Naive thymus-derived CD4-positive, alpha-beta T cell (primary cell): ENCODE measurements at regions not wholly inside any gene's neighbourhood (a gene's known extent, or its start where the extent isn't known, plus 50 kb on each side); places are given as distances from the start of the nearest gene placed in this dataset.
"Not testable (repeated sequence)": the region's sequence is repeated elsewhere in the genome, so short reads cannot be mapped to it uniquely, and the experiment has no call there.

Experiments used
- ATAC-seq: fragments of 150-1000 bp; cut with Tn5 transposase; 2 replicates; pipeline ENCODE4 v1.10.0; 2021; ENCODE audit warnings: mild to moderate bottlenecking, moderate library complexity
- CTCF ChIA-PET: fragments of 350-600 bp; sonication (Branson Sonifier 250); formaldehyde crosslinking; loops from one replicate; lab custom pipeline; 2021; ENCODE audit warnings: antibody characterized with exemption; lab: Charles Lee
- POLR2A ChIA-PET: fragments of 350-600 bp; sonication (Branson Sonifier 250); formaldehyde crosslinking; loops from one replicate; lab custom pipeline; 2021; ENCODE audit warnings: antibody characterized with exemption, inconsistent platforms; lab: Charles Lee
- DNase-seq, 9 donors: peaks; one replicate each; pipeline versions ENCODE4 v3.0.0 to v3.0.0-alpha.2; 2020 to 2022; ENCODE audit warnings: mixed read lengths in 1 of 9
- H3K27ac ChIP-seq: one replicate; pipeline ENCODE4 v1.7.0; 2013; ENCODE audit warnings: mild to moderate bottlenecking, low read depth, low read length, moderate library complexity
- H3K27me3 ChIP-seq, 2 donors: one replicate each; pipeline ENCODE4 v1.7.0; 2013; ENCODE audit warnings: low read length in 2 of 2, mild to moderate bottlenecking in 2 of 2, moderate library complexity in 2 of 2; ENCODE audit not compliant: control insufficient read depth in 2 of 2, insufficient read depth in 2 of 2
- H3K36me3 ChIP-seq, 3 experiments: 1 replicate in 2 of 3; 2 replicates in 1 of 3; pipeline ENCODE4 v1.7.0; 2013; ENCODE audit warnings: low read length in 3 of 3, mild to moderate bottlenecking in 3 of 3, moderate library complexity in 1 of 3; ENCODE audit not compliant: insufficient read depth in 3 of 3, control insufficient read depth in 2 of 3
- H3K4me1 ChIP-seq, 2 donors: one replicate each; pipeline ENCODE4 v1.7.0; 2013; ENCODE audit warnings: low read length in 2 of 2, mild to moderate bottlenecking in 2 of 2, moderate library complexity in 1 of 2; ENCODE audit not compliant: control insufficient read depth in 2 of 2, insufficient read depth in 2 of 2
- H3K4me3 ChIP-seq: 2 replicates; pipeline ENCODE4 v1.7.0; 2013; ENCODE audit warnings: mild to moderate bottlenecking, low read length
- H3K9me3 ChIP-seq, 3 experiments: 1 replicate in 2 of 3; 2 replicates in 1 of 3; pipeline ENCODE4 v1.7.0; 2013; ENCODE audit warnings: low read length in 3 of 3; ENCODE audit not compliant: control insufficient read depth in 2 of 3
- H3K27ac Mint-ChIP-seq, 9 donors: one replicate each; pipeline ENCODE4 v1.8.0; 2020 to 2022; ENCODE audit warnings: mixed read lengths in 9 of 9, mild to moderate bottlenecking in 8 of 9, moderate library complexity in 5 of 9, inconsistent platforms in 2 of 9
- H3K27me3 Mint-ChIP-seq, 5 donors: one replicate each; pipeline ENCODE4 v1.8.0; 2021 to 2022; ENCODE audit warnings: mixed read lengths in 5 of 5, mild to moderate bottlenecking in 1 of 5
- H3K36me3 Mint-ChIP-seq, 5 donors: one replicate each; pipeline ENCODE4 v1.8.0; 2020 to 2022; ENCODE audit warnings: mixed read lengths in 5 of 5, mild to moderate bottlenecking in 3 of 5, inconsistent platforms in 1 of 5
- H3K4me1 Mint-ChIP-seq, 7 donors: one replicate each; pipeline ENCODE4 v1.8.0; 2020 to 2022; ENCODE audit warnings: mixed read lengths in 7 of 7, mild to moderate bottlenecking in 3 of 7, inconsistent platforms in 1 of 7
- H3K4me3 Mint-ChIP-seq, 10 donors: one replicate each; pipeline ENCODE4 v1.8.0; 2020 to 2022; ENCODE audit warnings: mild to moderate bottlenecking in 10 of 10, mixed read lengths in 10 of 10, moderate library complexity in 6 of 10, inconsistent platforms in 2 of 10
- H3K9me3 Mint-ChIP-seq, 11 donors: one replicate each; pipeline ENCODE4 v1.8.0; 2020 to 2022; ENCODE audit warnings: mixed read lengths in 11 of 11, mild to moderate bottlenecking in 4 of 11, inconsistent platforms in 1 of 11, moderate library complexity in 1 of 11
- intact Hi-C, 2 donors: fragments of 100-400 bp; cut with micrococcal nuclease; formaldehyde crosslinking; loops; one replicate each; pipeline ENCODE4 v1.15.1; 2023

DNA sequence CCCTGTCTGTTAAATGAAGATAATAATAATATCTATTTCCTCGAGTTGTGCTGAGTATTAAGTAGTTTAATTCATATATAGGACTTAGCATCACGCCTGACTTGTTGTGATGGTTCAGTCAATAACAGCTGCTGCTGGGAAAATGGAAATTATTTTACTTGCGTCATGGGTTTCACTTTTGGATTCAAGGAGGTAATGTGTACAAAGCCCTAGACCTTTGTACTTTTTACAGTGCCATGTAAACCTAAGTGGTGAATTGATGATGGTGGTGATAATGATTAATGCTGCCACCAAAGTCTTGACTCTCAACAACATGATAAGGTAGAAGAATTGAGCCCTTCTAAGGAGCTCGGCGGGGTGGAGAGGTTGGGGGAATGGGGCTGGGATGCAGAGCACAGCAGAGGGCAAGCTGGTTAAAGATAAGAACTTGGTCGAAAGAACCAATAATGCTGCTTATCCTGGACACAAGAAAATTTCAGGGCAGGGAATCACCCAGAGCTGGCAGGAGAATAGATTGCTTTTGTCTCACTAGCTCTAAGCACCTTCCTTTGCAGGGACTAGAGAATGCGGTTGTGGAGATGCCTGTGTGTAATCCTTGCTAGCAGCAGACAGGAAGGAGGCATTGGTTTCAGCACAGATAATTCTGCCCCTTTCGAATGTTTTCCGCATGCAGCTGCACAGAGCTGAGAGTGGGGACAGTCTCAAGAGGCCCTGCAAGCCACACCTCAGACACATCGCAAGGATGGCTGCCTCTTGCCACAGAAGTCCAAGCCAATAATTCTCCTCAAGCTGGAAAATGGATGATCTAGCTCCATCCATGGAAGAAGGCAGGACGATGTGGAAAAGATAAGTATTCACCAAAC is 187.1 kb downstream of the TMEM114 start:
- Mint-ChIP-seq H3K9me3 (peaks cover 0 to 10% (median 6%) of the 10 kb centered on the region in 11 donors), H3K27me3 (no peaks in the 10 kb centered on the region), H3K4me1 (peaks cover 0 to 1% (median 0%) of the 10 kb centered on the region in 7 donors), H3K36me3 (no peaks in the 10 kb centered on the region), H3K27ac (no peak overlapping the region), H3K4me3 (no peak overlapping the region)
- Histone ChIP-seq H3K27ac (no peak overlapping the region), H3K4me1 (no peaks in the 10 kb centered on the region), H3K4me3 (no peak overlapping the region), H3K36me3 (no peaks in the 10 kb centered on the region), H3K27me3 (no peaks in the 10 kb centered on the region), H3K9me3 (no peaks in the 10 kb centered on the region)
- DNase-seq = no peak
- ChIA-PET POLR2A (no interaction called here), CTCF (interaction anchor here (0.6 kb wide), 1 partner anchor 12 kb away, joined by 3 read pairs; no protein-coding TSS in a partner anchor)
- no peak for ATAC-seq
- intact Hi-C loops = no loop called here

DNA sequence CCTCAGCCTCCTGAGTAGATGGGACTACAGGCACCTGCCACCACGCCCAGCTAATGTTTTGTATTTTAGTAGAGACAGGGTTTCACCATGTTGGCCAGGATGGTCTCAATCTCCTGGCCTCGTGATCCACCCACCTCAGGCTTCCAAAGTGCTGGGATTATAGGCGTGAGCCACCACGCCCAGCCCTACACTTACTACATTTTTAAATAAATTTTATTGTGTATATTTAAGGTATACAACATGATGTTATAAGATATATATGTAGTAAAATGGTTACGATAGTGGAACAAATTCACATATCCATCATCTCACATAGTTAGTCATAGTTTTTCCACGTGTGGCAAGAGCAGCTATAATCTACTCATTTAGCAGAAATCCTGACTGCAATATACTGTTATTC is 189.6 kb downstream of the TMEM114 start:
- H3K4me1 ChIP-seq, H3K27me3 Mint-ChIP-seq, H3K4me1 Mint-ChIP-seq, H3K27me3 ChIP-seq, H3K4me3 ChIP-seq, CTCF ChIA-PET, intact Hi-C loops, POLR2A ChIA-PET, H3K4me3 Mint-ChIP-seq, DNase-seq, H3K36me3 ChIP-seq, H3K27ac ChIP-seq, H3K9me3 ChIP-seq, H3K27ac Mint-ChIP-seq, H3K36me3 Mint-ChIP-seq, ATAC-seq: not testable (repeated sequence)
- H3K9me3 Mint-ChIP-seq = peaks cover 0 to 12% (median 6%) of the 10 kb centered on the region in 11 donors

DNA sequence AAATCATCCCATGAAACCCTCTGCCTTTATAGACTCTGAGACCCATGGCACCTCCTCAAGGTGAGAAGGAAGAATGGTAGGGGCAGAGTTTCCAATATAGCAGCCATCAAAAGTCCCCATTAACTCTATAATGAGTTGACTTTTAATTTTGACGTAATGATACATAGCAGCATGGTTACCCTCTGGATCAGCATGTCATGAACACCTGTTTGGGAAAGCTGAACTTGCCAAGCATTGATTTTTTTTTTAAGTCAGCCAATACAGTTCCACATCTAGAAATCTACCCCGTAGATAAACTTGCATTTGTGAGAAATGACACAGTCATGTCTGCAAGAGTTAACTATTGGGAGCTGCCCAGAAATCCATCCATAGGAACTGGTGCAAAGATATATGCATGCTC is 191.8 kb downstream of the TMEM114 start:
- no peak overlapping the region for H3K4me3 Mint-ChIP-seq
- no peaks in the 10 kb centered on the region for H3K36me3 Mint-ChIP-seq
- Histone ChIP-seq H3K27me3 (no peaks in the 10 kb centered on the region), H3K9me3 (no peaks in the 10 kb centered on the region), H3K27ac (no peak overlapping the region), H3K4me3 (no peak overlapping the region), H3K36me3 (no peaks in the 10 kb centered on the region), H3K4me1 (no peaks in the 10 kb centered on the region)
- ChIA-PET POLR2A (no interaction called here), CTCF (no interaction called here)
- H3K27me3 Mint-ChIP-seq = peaks cover 0 to 5% (median 0%) of the 10 kb centered on the region in 5 donors
- peaks cover 0 to 9% (median 6%) of the 10 kb centered on the region in 11 donors for H3K9me3 Mint-ChIP-seq
- ATAC-seq (no peak), DNase-seq (no peak)
- H3K4me1 Mint-ChIP-seq = no peaks in the 10 kb centered on the region
- H3K27ac Mint-ChIP-seq = no peak overlapping the region
- intact Hi-C loops = no loop called here

DNA sequence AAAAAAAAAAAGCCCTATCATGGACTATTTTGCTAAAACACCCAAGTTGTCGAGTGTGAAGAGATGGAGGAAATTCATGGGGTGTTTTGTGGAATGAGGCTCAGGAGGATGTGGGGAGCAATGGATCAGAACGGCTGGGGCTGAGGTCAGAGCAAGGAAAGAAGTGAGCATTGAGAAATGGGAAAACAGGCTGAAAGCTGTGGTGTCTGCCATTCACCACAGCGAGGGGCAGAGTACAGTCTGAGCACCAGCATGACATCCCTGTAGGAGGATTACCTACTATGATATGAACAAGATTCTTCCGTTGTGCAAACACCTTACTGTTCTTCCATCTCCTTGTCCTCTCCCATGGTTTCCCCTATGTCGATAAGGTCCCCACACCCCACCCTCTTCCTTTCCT is 193.1 kb downstream of the TMEM114 start:
- no peak overlapping the region for H3K4me3 Mint-ChIP-seq
- ATAC-seq (no peak), DNase-seq (no peak)
- Histone ChIP-seq H3K27ac (no peak overlapping the region), H3K36me3 (no peaks in the 10 kb centered on the region), H3K4me1 (no peaks in the 10 kb centered on the region), H3K9me3 (peaks cover 0 to 2% (median 0%) of the 10 kb centered on the region in 3 experiments), H3K4me3 (no peak overlapping the region), H3K27me3 (no peaks in the 10 kb centered on the region)
- peaks cover 0 to 9% (median 6%) of the 10 kb centered on the region in 11 donors for H3K9me3 Mint-ChIP-seq
- H3K27ac Mint-ChIP-seq = no peak overlapping the region
- H3K4me1 Mint-ChIP-seq = no peaks in the 10 kb centered on the region
- ChIA-PET CTCF (no interaction called here), POLR2A (no interaction called here)
- peaks cover 0 to 5% (median 0%) of the 10 kb centered on the region in 5 donors for H3K27me3 Mint-ChIP-seq
- no peaks in the 10 kb centered on the region for H3K36me3 Mint-ChIP-seq
- intact Hi-C loops = no loop called here

DNA sequence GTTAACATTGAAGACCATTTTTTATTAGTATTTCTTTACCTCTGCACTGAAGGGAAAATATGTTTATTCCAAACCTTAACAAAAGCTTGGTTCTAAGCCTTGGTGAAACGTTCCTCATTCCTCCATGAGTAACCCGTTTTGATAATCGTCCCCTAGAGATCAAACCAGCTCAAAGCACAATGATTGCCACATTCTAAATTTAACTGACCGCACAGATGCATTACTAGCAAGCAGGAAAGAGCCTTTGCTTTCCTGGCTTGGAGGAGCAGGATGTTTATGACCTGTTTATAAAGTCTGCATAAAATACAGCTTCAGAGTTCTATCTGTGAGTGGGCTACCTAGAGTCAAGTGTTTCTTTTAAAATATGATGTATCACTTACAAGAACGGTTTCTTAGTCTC is 193.8 kb downstream of the TMEM114 start:
- no peaks in the 10 kb centered on the region for H3K4me1 Mint-ChIP-seq

DNA sequence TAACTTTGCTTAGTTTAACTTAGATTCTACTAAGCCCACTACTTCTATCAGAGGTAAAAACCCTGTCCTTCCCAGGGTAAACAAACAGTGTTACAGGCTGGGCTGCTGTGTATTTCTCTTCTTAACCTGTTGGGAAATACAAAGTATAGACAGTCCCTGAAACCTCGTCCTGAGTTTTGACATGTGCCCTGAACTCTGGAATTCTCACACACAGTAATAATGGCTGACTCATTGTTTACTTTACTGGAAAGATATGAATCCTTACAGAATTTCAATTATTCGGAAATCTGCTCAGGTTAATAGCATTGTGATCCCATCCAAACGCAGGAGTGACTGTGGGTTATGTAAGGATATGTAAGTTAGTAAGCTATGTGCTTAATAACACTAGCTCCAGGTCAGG is 199.1 kb downstream of the TMEM114 start:
- H3K4me3 ChIP-seq = no peak overlapping the region
- intact Hi-C loops = no loop called here
- DNase-seq = no peak
- Mint-ChIP-seq H3K36me3 (no peaks in the 10 kb centered on the region), H3K4me1 (no peaks in the 10 kb centered on the region), H3K27ac (no peak overlapping the region), H3K9me3 (peaks cover 2 to 19% (median 7%) of the 10 kb centered on the region in 11 donors), H3K27me3 (peaks cover 0 to 5% (median 0%) of the 10 kb centered on the region in 5 donors), H3K4me3 (no peak overlapping the region)
- ChIA-PET POLR2A (no interaction called here), CTCF (interaction anchor here (0.5 kb wide), 1 partner anchor 12 kb away, joined by 3 read pairs; no protein-coding TSS in a partner anchor)
- H3K36me3 ChIP-seq = no peaks in the 10 kb centered on the region
- peaks cover 0 to 4% (median 0%) of the 10 kb centered on the region in 3 experiments for H3K9me3 ChIP-seq
- no peaks in the 10 kb centered on the region for H3K27me3 ChIP-seq
- H3K27ac ChIP-seq = no peak overlapping the region
- H3K4me1 ChIP-seq = no peaks in the 10 kb centered on the region
- no peak for ATAC-seq

More for the DNA sequence above, 193.8 kb downstream of the TMEM114 start:
- Histone ChIP-seq H3K4me1 (no peaks in the 10 kb centered on the region), H3K4me3 (no peak overlapping the region), H3K9me3 (peaks cover 0 to 4% (median 0%) of the 10 kb centered on the region in 3 experiments), H3K36me3 (no peaks in the 10 kb centered on the region), H3K27ac (no peak overlapping the region), H3K27me3 (no peaks in the 10 kb centered on the region)
- ChIA-PET POLR2A (no interaction called here), CTCF (no interaction called here)
- peaks cover 0 to 5% (median 0%) of the 10 kb centered on the region in 5 donors for H3K27me3 Mint-ChIP-seq
- ATAC-seq (no peak), DNase-seq (no peak)
- peaks cover 0 to 11% (median 5%) of the 10 kb centered on the region in 11 donors for H3K9me3 Mint-ChIP-seq
- no peak overlapping the region for H3K4me3 Mint-ChIP-seq
- H3K27ac Mint-ChIP-seq = no peak overlapping the region
- H3K36me3 Mint-ChIP-seq = no peaks in the 10 kb centered on the region
- intact Hi-C loops = no loop called here

DNA sequence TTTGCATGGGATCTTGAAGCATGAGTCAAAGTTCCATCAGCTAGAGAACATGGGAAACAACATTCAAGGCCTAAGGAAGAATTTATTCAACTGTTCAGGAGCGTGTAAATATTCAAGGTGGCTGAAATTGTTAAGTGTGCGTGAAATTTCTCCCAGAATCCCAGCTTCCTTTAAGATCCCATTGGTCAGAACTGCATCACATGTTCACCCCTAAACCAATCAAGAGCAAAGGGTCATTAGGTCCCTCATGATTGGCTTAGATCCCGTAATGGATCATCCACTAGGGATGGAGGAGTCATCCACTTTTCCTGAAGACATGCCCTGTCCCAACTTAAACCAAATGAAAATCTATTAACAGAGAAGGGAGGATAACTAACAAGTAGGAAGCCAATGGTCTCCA is 201.6 kb downstream of the TMEM114 start:
- DNase-seq = no peak
- CTCF ChIA-PET = no interaction called here
- ATAC-seq = no peak
- Mint-ChIP-seq H3K27ac (no peak overlapping the region), H3K4me3 (no peak overlapping the region), H3K4me1 (no peaks in the 10 kb centered on the region), H3K36me3 (no peaks in the 10 kb centered on the region), H3K9me3 (peaks cover 2 to 19% (median 6%) of the 10 kb centered on the region in 11 donors), H3K27me3 (no peaks in the 10 kb centered on the region)
- H3K4me3 ChIP-seq = no peak overlapping the region
- H3K27ac ChIP-seq = no peak overlapping the region
- intact Hi-C loops = no loop called here
- H3K27me3 ChIP-seq = no peaks in the 10 kb centered on the region
- H3K9me3 ChIP-seq = peaks cover 0 to 4% (median 0%) of the 10 kb centered on the region in 3 experiments
- H3K4me1 ChIP-seq = no peaks in the 10 kb centered on the region
- POLR2A ChIA-PET = no interaction called here
- H3K36me3 ChIP-seq = no peaks in the 10 kb centered on the region
